ENCODE measurements at regions not wholly inside any gene's neighbourhood (a gene's known extent, or its start where the extent isn't known, plus 50 kb on each side); places are given as distances from the start of the nearest gene placed in this dataset.
"Not testable (repeated sequence)": the region's sequence is repeated elsewhere in the genome, so short reads cannot be mapped to it uniquely, and the experiment has no call there.

GRCh38 chr9:40991100-40991740, 137.3 kb downstream of the FOXD4L6 start:
- H3K27me3 Mint-ChIP-seq (ENCODE audit: low read depth); H3K4me3 Mint-ChIP-seq; H3K27ac Mint-ChIP-seq; DNase-seq (ENCODE audit: low spot score); H3K9me3 Mint-ChIP-seq: not testable (repeated sequence)
- H3K36me3 Mint-ChIP-seq (ENCODE audit: low read depth): peaks cover 28% of the 10 kb centered on the region
- H3K4me1 Mint-ChIP-seq (ENCODE audit: low read depth): peaks cover 15% of the 10 kb centered on the region

GRCh38 chr9:40986332-40986731, 142.1 kb downstream of the FOXD4L6 start:
- not testable (repeated sequence) for H3K27ac Mint-ChIP-seq; H3K9me3 Mint-ChIP-seq; H3K4me1 Mint-ChIP-seq (ENCODE audit: low read depth); H3K4me3 Mint-ChIP-seq; H3K27me3 Mint-ChIP-seq (ENCODE audit: low read depth); DNase-seq (ENCODE audit: low spot score)
- peaks cover 14% of the 10 kb centered on the region for H3K36me3 Mint-ChIP-seq (ENCODE audit: low read depth)

GRCh38 chr9:40975351-40975750, 153.1 kb downstream of the FOXD4L6 start:
- not testable (repeated sequence) for H3K4me3 Mint-ChIP-seq; H3K4me1 Mint-ChIP-seq (ENCODE audit: low read depth); H3K27me3 Mint-ChIP-seq (ENCODE audit: low read depth); DNase-seq (ENCODE audit: low spot score); H3K36me3 Mint-ChIP-seq (ENCODE audit: low read depth); H3K9me3 Mint-ChIP-seq; H3K27ac Mint-ChIP-seq

DNA sequence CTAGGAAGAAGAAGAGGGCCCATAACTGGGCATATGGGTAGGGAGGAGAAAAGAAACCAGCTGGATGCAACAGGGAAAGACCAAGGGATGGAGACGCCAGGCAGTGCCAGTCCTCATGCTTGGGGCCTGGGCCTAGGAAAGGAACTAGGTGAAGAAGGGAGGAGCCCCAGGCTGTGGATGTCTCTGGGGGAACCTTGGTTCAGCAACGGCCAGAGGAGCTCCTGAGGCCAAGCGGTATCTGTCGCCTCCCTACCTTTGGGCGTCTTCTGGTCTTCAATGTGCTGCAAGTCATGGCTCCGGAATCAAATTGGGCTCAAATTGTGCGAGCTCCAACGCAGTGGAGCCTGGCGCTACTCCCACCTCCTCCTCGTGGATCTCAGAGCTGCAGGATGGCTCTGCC, 153.6 kb downstream of the FOXD4L6 start:
- not testable (repeated sequence) for H3K27ac Mint-ChIP-seq; H3K4me3 Mint-ChIP-seq; H3K27me3 Mint-ChIP-seq (ENCODE audit: low read depth); H3K36me3 Mint-ChIP-seq (ENCODE audit: low read depth); DNase-seq (ENCODE audit: low spot score); H3K4me1 Mint-ChIP-seq (ENCODE audit: low read depth); H3K9me3 Mint-ChIP-seq

- H3K27me3 Mint-ChIP-seq (ENCODE audit: low read depth); H3K4me3 Mint-ChIP-seq; H3K4me1 Mint-ChIP-seq (ENCODE audit: low read depth); H3K36me3 Mint-ChIP-seq (ENCODE audit: low read depth); H3K9me3 Mint-ChIP-seq; H3K27ac Mint-ChIP-seq; DNase-seq (ENCODE audit: low spot score): not testable (repeated sequence)
Observed at GRCh38 chr9:40971773-40972172, 156.7 kb downstream of the FOXD4L6 start.

- H3K4me1 Mint-ChIP-seq (ENCODE audit: low read depth); H3K27me3 Mint-ChIP-seq (ENCODE audit: low read depth); DNase-seq (ENCODE audit: low spot score); H3K36me3 Mint-ChIP-seq (ENCODE audit: low read depth); H3K27ac Mint-ChIP-seq; H3K9me3 Mint-ChIP-seq; H3K4me3 Mint-ChIP-seq: not testable (repeated sequence)
Observed at GRCh38 chr9:40970340-40970739, 158.1 kb downstream of the FOXD4L6 start.

GRCh38 chr9:40962461-40962860, 166.0 kb downstream of the FOXD4L6 start:
- not testable (repeated sequence) for H3K27me3 Mint-ChIP-seq (ENCODE audit: low read depth); DNase-seq (ENCODE audit: low spot score); H3K36me3 Mint-ChIP-seq (ENCODE audit: low read depth); H3K4me3 Mint-ChIP-seq; H3K4me1 Mint-ChIP-seq (ENCODE audit: low read depth); H3K9me3 Mint-ChIP-seq; H3K27ac Mint-ChIP-seq

DNA sequence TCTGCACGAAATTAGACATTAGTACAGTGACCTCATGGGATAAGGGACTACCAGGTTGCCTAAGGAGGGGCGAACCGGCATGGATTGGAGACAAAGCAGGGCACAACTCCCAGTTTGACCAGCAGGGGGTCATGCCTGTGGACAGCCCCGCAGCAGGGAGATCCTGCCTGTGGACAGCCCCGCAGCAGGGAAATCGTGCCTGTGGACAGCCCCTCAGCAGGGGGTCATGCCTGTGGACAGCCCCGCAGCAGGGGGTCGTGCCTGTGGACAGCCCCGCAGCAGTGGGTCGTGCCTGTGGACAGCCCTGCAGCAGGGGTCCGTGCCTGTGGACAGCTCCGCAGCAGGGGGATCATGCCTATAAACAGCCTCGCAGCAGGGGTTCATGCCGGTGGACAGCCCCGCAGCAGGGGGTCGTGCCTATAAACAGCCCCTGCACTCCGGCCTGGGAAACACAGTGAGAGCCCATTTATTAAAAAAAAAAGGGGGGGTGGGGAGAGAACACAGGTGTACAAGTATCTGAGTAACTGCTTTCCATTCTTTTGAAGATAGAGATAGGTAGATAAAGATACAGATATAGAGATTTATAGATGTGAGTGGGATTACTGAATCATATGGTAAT, 176.5 kb downstream of the FOXD4L6 start:
- not testable (repeated sequence) for H3K4me3 Mint-ChIP-seq; H3K4me1 Mint-ChIP-seq (ENCODE audit: low read depth); H3K27ac Mint-ChIP-seq; H3K9me3 Mint-ChIP-seq; H3K27me3 Mint-ChIP-seq (ENCODE audit: low read depth); H3K36me3 Mint-ChIP-seq (ENCODE audit: low read depth); DNase-seq (ENCODE audit: low spot score)

GRCh38 chr9:40946228-40946627, 182.3 kb downstream of the FOXD4L6 start:
- not testable (repeated sequence) for H3K4me3 Mint-ChIP-seq; H3K4me1 Mint-ChIP-seq (ENCODE audit: low read depth); H3K36me3 Mint-ChIP-seq (ENCODE audit: low read depth); H3K27ac Mint-ChIP-seq; DNase-seq (ENCODE audit: low spot score); H3K27me3 Mint-ChIP-seq (ENCODE audit: low read depth); H3K9me3 Mint-ChIP-seq

DNA sequence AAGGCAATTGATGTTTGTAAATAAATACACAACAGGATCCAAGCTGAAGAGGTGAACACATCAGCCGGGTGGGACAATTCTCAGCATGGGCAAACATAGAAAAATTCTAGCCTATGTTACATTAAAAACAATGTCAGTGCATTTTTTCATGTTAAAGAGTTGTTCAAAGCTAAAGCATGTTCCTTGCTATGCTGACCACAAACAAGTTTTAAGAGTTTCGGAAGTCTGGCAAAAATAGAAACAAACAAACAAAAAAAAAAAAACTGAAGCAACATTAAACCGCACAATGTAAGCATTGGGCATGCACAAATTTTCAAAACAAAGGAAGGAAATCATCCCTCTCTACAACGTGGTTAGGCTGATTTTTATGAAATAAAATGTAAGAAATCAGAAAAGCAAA, 185.8 kb downstream of the FOXD4L6 start:
- not testable (repeated sequence) for H3K4me1 Mint-ChIP-seq (ENCODE audit: low read depth); H3K4me3 Mint-ChIP-seq; H3K27ac Mint-ChIP-seq; DNase-seq (ENCODE audit: low spot score); H3K9me3 Mint-ChIP-seq; H3K27me3 Mint-ChIP-seq (ENCODE audit: low read depth); H3K36me3 Mint-ChIP-seq (ENCODE audit: low read depth)

DNA sequence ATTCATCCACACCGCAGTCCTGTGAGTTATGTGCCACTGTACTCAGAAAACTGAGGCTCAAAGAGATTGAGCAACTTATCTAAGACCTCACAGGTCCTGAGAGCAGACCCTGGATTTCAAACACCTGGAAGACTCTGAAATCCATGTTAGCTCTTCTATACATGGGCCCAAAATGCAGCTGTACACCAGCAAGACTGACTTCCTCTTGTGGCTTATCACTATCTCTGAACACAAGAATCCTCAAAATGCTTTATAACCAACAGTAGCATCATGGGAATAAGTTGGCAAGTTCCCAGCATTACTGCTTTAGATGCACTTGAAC, 188.6 kb downstream of the FOXD4L6 start:
- H3K4me3 Mint-ChIP-seq; DNase-seq (ENCODE audit: low spot score); H3K27ac Mint-ChIP-seq; H3K36me3 Mint-ChIP-seq (ENCODE audit: low read depth); H3K4me1 Mint-ChIP-seq (ENCODE audit: low read depth); H3K9me3 Mint-ChIP-seq; H3K27me3 Mint-ChIP-seq (ENCODE audit: low read depth): not testable (repeated sequence)

- not testable (repeated sequence) for DNase-seq (ENCODE audit: low spot score); H3K4me3 Mint-ChIP-seq; H3K36me3 Mint-ChIP-seq (ENCODE audit: low read depth); H3K4me1 Mint-ChIP-seq (ENCODE audit: low read depth); H3K27ac Mint-ChIP-seq; H3K9me3 Mint-ChIP-seq; H3K27me3 Mint-ChIP-seq (ENCODE audit: low read depth)
Observed at GRCh38 chr9:40939201-40939887, 189.1 kb downstream of the FOXD4L6 start.

GRCh38 chr9:40935336-40935735, 193.1 kb downstream of the FOXD4L6 start:
- Mint-ChIP-seq H3K27ac (no peak overlapping the region), H3K4me1 (ENCODE audit: low read depth) (no peaks in the 10 kb centered on the region), H3K4me3 (no peak overlapping the region), H3K36me3 (ENCODE audit: low read depth) (no peaks in the 10 kb centered on the region), H3K27me3 (ENCODE audit: low read depth) (no peaks in the 10 kb centered on the region), H3K9me3 (peaks cover 24% of the 10 kb centered on the region)
- no peak for DNase-seq (ENCODE audit: low spot score)

DNA sequence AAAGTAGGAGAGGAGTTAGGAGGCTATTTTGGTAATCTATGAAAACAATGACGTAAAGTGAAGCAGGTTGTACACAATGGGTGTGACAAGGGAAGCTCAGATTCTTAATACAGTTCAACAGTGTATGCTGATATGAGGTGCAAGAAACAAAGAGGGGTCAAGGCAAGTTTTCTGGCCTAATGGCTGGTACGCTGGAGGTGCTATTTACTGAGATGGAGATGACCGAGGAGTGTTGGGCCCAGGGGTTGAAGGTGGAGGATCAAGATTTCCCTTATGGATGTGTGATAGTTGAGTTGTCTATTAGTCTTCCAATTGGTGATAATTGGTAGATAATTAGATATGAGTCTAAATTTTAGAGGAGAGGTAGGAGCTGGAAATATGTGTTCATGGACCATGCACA, 194.0 kb downstream of the FOXD4L6 start:
- H3K9me3 Mint-ChIP-seq: peaks cover 24% of the 10 kb centered on the region
- not testable (repeated sequence) for H3K27me3 Mint-ChIP-seq (ENCODE audit: low read depth); H3K27ac Mint-ChIP-seq; H3K36me3 Mint-ChIP-seq (ENCODE audit: low read depth); DNase-seq (ENCODE audit: low spot score); H3K4me1 Mint-ChIP-seq (ENCODE audit: low read depth); H3K4me3 Mint-ChIP-seq

GRCh38 chr9:40930426-40930825, 198.1 kb downstream of the FOXD4L6 start:
- H3K27ac Mint-ChIP-seq; H3K4me1 Mint-ChIP-seq (ENCODE audit: low read depth); DNase-seq (ENCODE audit: low spot score); H3K27me3 Mint-ChIP-seq (ENCODE audit: low read depth); H3K4me3 Mint-ChIP-seq; H3K36me3 Mint-ChIP-seq (ENCODE audit: low read depth): not testable (repeated sequence)
- peaks cover 55% of the 10 kb centered on the region for H3K9me3 Mint-ChIP-seq

Measured in T-helper 2 cell treated with Interferon-gamma antibody and Interleukin-4, amounts not matched to agents 5 μg/mL and 100 μg/mL, for 36 hours (primary cell).